ENCODE measurements at regions not wholly inside any gene's neighbourhood (a gene's known extent, or its start where the extent isn't known, plus 50 kb on each side); places are given as distances from the start of the nearest gene placed in this dataset.

- H3K4me1 ChIP-seq (ENCODE audit: control insufficient read depth in 2 of 2, insufficient read depth in 2 of 2, low read length in 2 of 2): peaks cover 4 to 18% of the 10 kb centered on the region in 2 donors
- no peak overlapping the region for H3K4me3 ChIP-seq (ENCODE audit: low read length in 2 of 2)
- H3K27me3 ChIP-seq (ENCODE audit: control insufficient read depth in 2 of 2, insufficient read depth in 2 of 2, low read length in 2 of 2): no peaks in the 10 kb centered on the region
- no peak overlapping the region for H3K27ac ChIP-seq (ENCODE audit: low read depth in 2 of 2, low read length in 2 of 2)
- no peaks in the 10 kb centered on the region for H3K9me3 ChIP-seq (ENCODE audit: control insufficient read depth in 2 of 2, low read length in 2 of 2)
- no peak overlapping the region for H3K9ac ChIP-seq (ENCODE audit: low read depth in 1 of 2, low read length in 2 of 2)
- no peaks in the 10 kb centered on the region for H3K36me3 ChIP-seq (ENCODE audit: control insufficient read depth in 2 of 2, insufficient read depth in 2 of 2, low read length in 2 of 2)
Measured at GRCh38 chr3:102183623-102184022, 251.2 kb upstream of the ZPLD1 start.

DNA sequence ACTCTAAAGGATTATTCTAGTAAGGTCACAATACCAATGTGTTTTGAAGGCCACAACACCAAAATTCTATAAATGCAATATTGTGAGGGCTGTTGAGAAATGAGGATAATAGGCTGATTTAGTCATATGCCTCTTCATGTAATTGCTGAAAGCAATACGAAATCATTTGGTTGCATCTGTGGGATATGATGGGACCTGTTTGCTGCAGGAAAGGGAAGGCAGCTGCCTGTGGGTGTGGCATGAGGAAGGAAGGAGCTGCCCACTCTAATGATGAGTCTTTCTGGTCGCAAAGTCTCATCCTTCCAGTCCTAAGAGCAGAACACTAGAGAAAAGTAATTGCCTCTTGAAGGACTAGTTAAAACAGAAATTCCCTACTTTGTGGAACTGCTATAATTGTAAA lies 245.3 kb upstream of the ZPLD1 start:
- no peaks in the 10 kb centered on the region for H3K9me3 ChIP-seq (ENCODE audit: control insufficient read depth in 2 of 2, low read length in 2 of 2)
- no peak overlapping the region for H3K9ac ChIP-seq (ENCODE audit: low read depth in 1 of 2, low read length in 2 of 2)
- H3K27ac ChIP-seq (ENCODE audit: low read depth in 2 of 2, low read length in 2 of 2): no peak overlapping the region
- no peaks in the 10 kb centered on the region for H3K27me3 ChIP-seq (ENCODE audit: control insufficient read depth in 2 of 2, insufficient read depth in 2 of 2, low read length in 2 of 2)
- H3K4me1 ChIP-seq (ENCODE audit: control insufficient read depth in 2 of 2, insufficient read depth in 2 of 2, low read length in 2 of 2): no peaks in the 10 kb centered on the region
- no peaks in the 10 kb centered on the region for H3K36me3 ChIP-seq (ENCODE audit: control insufficient read depth in 2 of 2, insufficient read depth in 2 of 2, low read length in 2 of 2)
- no peak overlapping the region for H3K4me3 ChIP-seq (ENCODE audit: low read length in 2 of 2)

- Histone ChIP-seq H3K9ac (ENCODE audit: low read depth in 1 of 2, low read length in 2 of 2) (no peak overlapping the region), H3K36me3 (ENCODE audit: control insufficient read depth in 2 of 2, insufficient read depth in 2 of 2, low read length in 2 of 2) (no peaks in the 10 kb centered on the region), H3K27me3 (ENCODE audit: control insufficient read depth in 2 of 2, insufficient read depth in 2 of 2, low read length in 2 of 2) (no peaks in the 10 kb centered on the region), H3K27ac (ENCODE audit: low read depth in 2 of 2, low read length in 2 of 2) (no peak overlapping the region), H3K9me3 (ENCODE audit: control insufficient read depth in 2 of 2, low read length in 2 of 2) (no peaks in the 10 kb centered on the region), H3K4me3 (ENCODE audit: low read length in 2 of 2) (no peak overlapping the region), H3K4me1 (ENCODE audit: control insufficient read depth in 2 of 2, insufficient read depth in 2 of 2, low read length in 2 of 2) (no peaks in the 10 kb centered on the region)
Measured at GRCh38 chr3:102189956-102190723, 244.7 kb upstream of the ZPLD1 start.

DNA sequence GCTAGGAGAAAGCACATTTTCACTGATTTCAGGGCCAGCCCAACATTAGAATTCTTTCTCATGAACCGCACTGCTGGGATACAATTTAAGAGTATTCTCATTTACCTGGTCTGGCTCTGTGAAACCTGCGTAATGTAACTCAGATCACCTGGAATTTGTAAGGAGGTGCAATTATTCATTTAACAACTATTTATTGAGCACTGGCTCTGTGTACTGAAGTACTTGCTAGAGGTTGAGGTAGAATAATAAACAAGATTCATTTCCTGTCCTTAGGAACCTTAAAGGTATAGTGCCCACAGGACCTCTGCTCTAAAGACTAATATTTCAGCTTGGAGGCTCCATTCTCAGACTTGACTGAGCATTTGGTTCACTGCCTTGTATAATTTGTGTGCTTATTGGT lies 242.2 kb upstream of the ZPLD1 start:
- H3K4me3 ChIP-seq (ENCODE audit: low read length in 2 of 2): no peak overlapping the region
- H3K9ac ChIP-seq (ENCODE audit: low read depth in 1 of 2, low read length in 2 of 2): no peak overlapping the region
- no peak overlapping the region for H3K27ac ChIP-seq (ENCODE audit: low read depth in 2 of 2, low read length in 2 of 2)
- no peaks in the 10 kb centered on the region for H3K36me3 ChIP-seq (ENCODE audit: control insufficient read depth in 2 of 2, insufficient read depth in 2 of 2, low read length in 2 of 2)
- H3K9me3 ChIP-seq (ENCODE audit: control insufficient read depth in 2 of 2, low read length in 2 of 2): no peaks in the 10 kb centered on the region
- H3K4me1 ChIP-seq (ENCODE audit: control insufficient read depth in 2 of 2, insufficient read depth in 2 of 2, low read length in 2 of 2): no peaks in the 10 kb centered on the region
- no peaks in the 10 kb centered on the region for H3K27me3 ChIP-seq (ENCODE audit: control insufficient read depth in 2 of 2, insufficient read depth in 2 of 2, low read length in 2 of 2)

- Histone ChIP-seq H3K4me3 (ENCODE audit: low read length in 2 of 2) (no peak overlapping the region), H3K27ac (ENCODE audit: low read depth in 2 of 2, low read length in 2 of 2) (no peak overlapping the region), H3K9me3 (ENCODE audit: control insufficient read depth in 2 of 2, low read length in 2 of 2) (no peaks in the 10 kb centered on the region), H3K27me3 (ENCODE audit: control insufficient read depth in 2 of 2, insufficient read depth in 2 of 2, low read length in 2 of 2) (no peaks in the 10 kb centered on the region), H3K9ac (ENCODE audit: low read depth in 1 of 2, low read length in 2 of 2) (no peak overlapping the region), H3K4me1 (ENCODE audit: control insufficient read depth in 2 of 2, insufficient read depth in 2 of 2, low read length in 2 of 2) (no peaks in the 10 kb centered on the region), H3K36me3 (ENCODE audit: control insufficient read depth in 2 of 2, insufficient read depth in 2 of 2, low read length in 2 of 2) (no peaks in the 10 kb centered on the region)
Measured at GRCh38 chr3:102193255-102193654, 241.6 kb upstream of the ZPLD1 start.

- no peaks in the 10 kb centered on the region for H3K9me3 ChIP-seq (ENCODE audit: control insufficient read depth in 2 of 2, low read length in 2 of 2)
- H3K36me3 ChIP-seq (ENCODE audit: control insufficient read depth in 2 of 2, insufficient read depth in 2 of 2, low read length in 2 of 2): no peaks in the 10 kb centered on the region
- H3K27ac ChIP-seq (ENCODE audit: low read depth in 2 of 2, low read length in 2 of 2): no peak overlapping the region
- H3K4me3 ChIP-seq (ENCODE audit: low read length in 2 of 2): no peak overlapping the region
- H3K9ac ChIP-seq (ENCODE audit: low read depth in 1 of 2, low read length in 2 of 2): no peak overlapping the region
- no peaks in the 10 kb centered on the region for H3K27me3 ChIP-seq (ENCODE audit: control insufficient read depth in 2 of 2, insufficient read depth in 2 of 2, low read length in 2 of 2)
- no peaks in the 10 kb centered on the region for H3K4me1 ChIP-seq (ENCODE audit: control insufficient read depth in 2 of 2, insufficient read depth in 2 of 2, low read length in 2 of 2)
Measured at GRCh38 chr3:102194001-102194400, 240.8 kb upstream of the ZPLD1 start.

DNA sequence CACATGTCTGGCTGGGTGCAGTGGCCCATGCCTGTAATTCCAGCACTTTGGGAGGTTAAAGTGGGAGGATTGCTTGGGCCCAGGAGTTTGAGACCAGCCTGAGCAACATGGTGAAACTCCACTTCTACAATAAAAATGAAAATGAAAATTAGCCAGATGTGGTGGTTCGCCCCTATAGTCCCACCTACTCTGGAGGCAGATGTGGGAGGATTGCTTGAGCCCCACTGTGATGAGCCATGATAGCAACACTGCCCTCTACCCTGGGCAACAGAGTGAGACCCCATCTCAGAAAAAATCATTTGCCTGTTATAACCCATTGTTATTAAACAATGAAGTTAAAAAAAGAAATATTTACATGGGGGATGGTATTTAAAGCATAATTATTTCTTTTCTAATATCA lies 240.1 kb upstream of the ZPLD1 start:
- Histone ChIP-seq H3K36me3 (ENCODE audit: control insufficient read depth in 2 of 2, insufficient read depth in 2 of 2, low read length in 2 of 2) (no peaks in the 10 kb centered on the region), H3K9me3 (ENCODE audit: control insufficient read depth in 2 of 2, low read length in 2 of 2) (no peaks in the 10 kb centered on the region), H3K9ac (ENCODE audit: low read depth in 1 of 2, low read length in 2 of 2) (no peak overlapping the region), H3K27me3 (ENCODE audit: control insufficient read depth in 2 of 2, insufficient read depth in 2 of 2, low read length in 2 of 2) (no peaks in the 10 kb centered on the region), H3K27ac (ENCODE audit: low read depth in 2 of 2, low read length in 2 of 2) (no peak overlapping the region), H3K4me3 (ENCODE audit: low read length in 2 of 2) (no peak overlapping the region), H3K4me1 (ENCODE audit: control insufficient read depth in 2 of 2, insufficient read depth in 2 of 2, low read length in 2 of 2) (no peaks in the 10 kb centered on the region)

- Histone ChIP-seq H3K36me3 (ENCODE audit: control insufficient read depth in 2 of 2, insufficient read depth in 2 of 2, low read length in 2 of 2) (no peaks in the 10 kb centered on the region), H3K4me3 (ENCODE audit: low read length in 2 of 2) (peak overlapping the region in 1 of 2 donors; percentile 38), H3K9ac (ENCODE audit: low read depth in 1 of 2, low read length in 2 of 2) (no peak overlapping the region), H3K27me3 (ENCODE audit: control insufficient read depth in 2 of 2, insufficient read depth in 2 of 2, low read length in 2 of 2) (no peaks in the 10 kb centered on the region), H3K4me1 (ENCODE audit: control insufficient read depth in 2 of 2, insufficient read depth in 2 of 2, low read length in 2 of 2) (no peaks in the 10 kb centered on the region), H3K27ac (ENCODE audit: low read depth in 2 of 2, low read length in 2 of 2) (no peak overlapping the region), H3K9me3 (ENCODE audit: control insufficient read depth in 2 of 2, low read length in 2 of 2) (no peaks in the 10 kb centered on the region)
Measured at GRCh38 chr3:102195198-102195948, 239.4 kb upstream of the ZPLD1 start.

GRCh38 chr3:102200126-102200525 lies 234.7 kb upstream of the ZPLD1 start:
- Histone ChIP-seq H3K27me3 (ENCODE audit: control insufficient read depth in 2 of 2, insufficient read depth in 2 of 2, low read length in 2 of 2) (no peaks in the 10 kb centered on the region), H3K9ac (ENCODE audit: low read depth in 1 of 2, low read length in 2 of 2) (no peak overlapping the region)

DNA sequence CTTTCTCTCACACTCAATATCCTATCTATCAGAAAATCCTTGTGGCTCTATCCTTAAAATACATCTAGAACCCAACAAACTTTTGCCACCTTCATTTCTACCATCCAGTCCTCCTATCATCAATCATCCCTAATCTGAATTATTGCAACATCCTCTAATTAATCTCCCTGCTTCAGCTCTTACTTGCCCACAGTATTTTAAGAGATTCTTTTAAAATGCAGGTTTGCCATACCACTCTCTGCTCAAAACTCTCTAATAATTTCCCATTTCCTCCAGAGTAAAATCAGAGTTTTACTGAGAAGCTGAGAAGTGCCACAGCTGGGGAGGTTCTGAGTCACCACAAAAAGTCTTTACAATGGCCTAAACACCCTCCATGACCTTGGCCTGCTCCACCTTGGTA lies 234.3 kb upstream of the ZPLD1 start:
- H3K36me3 ChIP-seq (ENCODE audit: control insufficient read depth in 2 of 2, insufficient read depth in 2 of 2, low read length in 2 of 2): no peaks in the 10 kb centered on the region
- no peaks in the 10 kb centered on the region for H3K4me1 ChIP-seq (ENCODE audit: control insufficient read depth in 2 of 2, insufficient read depth in 2 of 2, low read length in 2 of 2)
- no peak overlapping the region for H3K27ac ChIP-seq (ENCODE audit: low read depth in 2 of 2, low read length in 2 of 2)
- no peak overlapping the region for H3K9ac ChIP-seq (ENCODE audit: low read depth in 1 of 2, low read length in 2 of 2)
- H3K4me3 ChIP-seq (ENCODE audit: low read length in 2 of 2): no peak overlapping the region
- H3K27me3 ChIP-seq (ENCODE audit: control insufficient read depth in 2 of 2, insufficient read depth in 2 of 2, low read length in 2 of 2): no peaks in the 10 kb centered on the region
- no peaks in the 10 kb centered on the region for H3K9me3 ChIP-seq (ENCODE audit: control insufficient read depth in 2 of 2, low read length in 2 of 2)

More at GRCh38 chr3:102200126-102200525, 234.7 kb upstream of the ZPLD1 start:
- H3K4me3 ChIP-seq (ENCODE audit: low read length in 2 of 2): no peak overlapping the region
- H3K9me3 ChIP-seq (ENCODE audit: control insufficient read depth in 2 of 2, low read length in 2 of 2): no peaks in the 10 kb centered on the region
- H3K27ac ChIP-seq (ENCODE audit: low read depth in 2 of 2, low read length in 2 of 2): no peak overlapping the region
- no peaks in the 10 kb centered on the region for H3K4me1 ChIP-seq (ENCODE audit: control insufficient read depth in 2 of 2, insufficient read depth in 2 of 2, low read length in 2 of 2)
- H3K36me3 ChIP-seq (ENCODE audit: control insufficient read depth in 2 of 2, insufficient read depth in 2 of 2, low read length in 2 of 2): no peaks in the 10 kb centered on the region
